NB4 (cell line): ENCODE measurements at regions not wholly inside any gene's neighbourhood (a gene's known extent, or its start where the extent isn't known, plus 50 kb on each side); places are given as distances from the start of the nearest gene placed in this dataset.

Experiments
- CTCF ChIP-seq: IDR thresholded peaks from one replicate; pipeline ENCODE4 v1.5.1; 2012; ENCODE audit warnings: low read depth, low read length
- MAX ChIP-seq: IDR thresholded peaks from 2 replicates; pipeline ENCODE4 v1.6.1; 2011; ENCODE audit warnings: low read depth, low read length
- POLR2A ChIP-seq: IDR thresholded peaks from 2 replicates; pipeline ENCODE4 v1.6.1; 2011; ENCODE audit warnings: mild to moderate bottlenecking; ENCODE audit not compliant: insufficient read length; ENCODE audit errors: extremely low read depth

- TF ChIP-seq CTCF (no peak), POLR2A (no peak), MAX (no peak)
These were observed 190.2 kb upstream of the GPC6 start for GRCh38 chr13:93036380-93036779.
